HepG2 (cell line): ENCODE measurements at regions not wholly inside any gene's neighbourhood (a gene's known extent, or its start where the extent isn't known, plus 50 kb on each side); places are given as distances from the start of the nearest gene placed in this dataset.

ENCODE experiments used
- ATAC-seq: fragments of 200-7000 bp; cut with Tn5 transposase; 3 replicates; pipeline ENCODE4 v1.9.1; 2020; ENCODE audit warnings: mild to moderate bottlenecking, moderate library complexity
- BruUV-seq: library from RNA; stranded (reverse); fragments of 400-500 nt; replicated peaks from 2 replicates; lab custom pipeline; 2021; lab: Mats Ljungman, UMichigan
- CTCF ChIA-PET: fragments of 300-600 bp; formaldehyde crosslinking; extraction: SDS; loops from one replicate; lab custom pipeline; 2021; ENCODE audit warnings: low total read pairs, inconsistent platforms, low intra/inter-chr PET ratio; lab: Yijun Ruan, JAX
- POLR2A ChIA-PET: fragments of 350-600 bp; sonication (Branson Sonifier 250); formaldehyde crosslinking; loops from one replicate; lab custom pipeline; 2020; ENCODE audit warnings: antibody characterized with exemption, inconsistent platforms; lab: Yijun Ruan, JAX
- DNase-seq: peaks from one replicate; pipeline ENCODE4 v3.0.0-alpha.2; 2015; ENCODE audit warnings: low spot score
- FAIRE-seq: peaks from 3 replicates; lab custom pipeline; 2011; peaks lifted over from hg19 to GRCh38; lab: Jason Lieb, UNC
- H2AFZ ChIP-seq: one replicate; pipeline ENCODE4 v1.6.1; 2011; ENCODE audit warnings: low read length, inconsistent platforms
- H3K27ac ChIP-seq: fragments of 300-600 bp; 3 replicates; pipeline ENCODE4 v1.8.0; 2011; ENCODE audit warnings: mixed run types, mild to moderate bottlenecking, mixed read lengths, low read length, inconsistent platforms; ENCODE audit not compliant: insufficient read depth; ENCODE audit errors: extremely low read length
- H3K27me3 ChIP-seq, 2 experiments: fragments of 200-600 bp in 1 of 2; 2 replicates in 1 of 2; 3 replicates in 1 of 2; pipeline versions ENCODE4 v1.6.0 to v1.8.0; 2011; ENCODE audit warnings: low read length in 2 of 2, mild to moderate bottlenecking in 2 of 2, moderate library complexity in 2 of 2, inconsistent platforms in 1 of 2; ENCODE audit not compliant: insufficient read depth in 2 of 2, control insufficient read depth in 1 of 2
- H3K36me3 ChIP-seq, 2 experiments: fragments of 200-600 bp in 1 of 2; replicated peaks in 1 of 2; 2 replicates in 1 of 2; 3 replicates in 1 of 2; pipeline versions ENCODE4 v1.5.1 to v1.8.0; 2011; ENCODE audit warnings: low read length in 2 of 2, inconsistent platforms in 1 of 2; ENCODE audit not compliant: insufficient read depth in 2 of 2, control insufficient read depth in 1 of 2
- H3K4me1 ChIP-seq: 2 replicates; pipeline ENCODE4 v1.5.1; 2012; ENCODE audit warnings: low read length, inconsistent platforms; ENCODE audit not compliant: insufficient read depth
- H3K4me2 ChIP-seq: 2 replicates; pipeline ENCODE4 v1.6.0; 2011; ENCODE audit warnings: low read depth, low read length, inconsistent platforms
- H3K4me3 ChIP-seq, 3 experiments: fragments of 200-600 bp in 1 of 3; sonication (generic), shearing (Covaris generic) in 1 of 3; replicated peaks in 1 of 3; 2 replicates each; pipeline ENCODE4 v1.5.1; 2011 to 2016; ENCODE audit warnings: low read length in 3 of 3, inconsistent platforms in 2 of 3, low read depth in 2 of 3, mild to moderate bottlenecking in 2 of 3, control low read depth in 1 of 3, mixed read lengths in 1 of 3; ENCODE audit not compliant: insufficient read depth in 1 of 3
- H3K79me2 ChIP-seq: one replicate; pipeline ENCODE4 v1.6.1; 2011; ENCODE audit warnings: low read length, inconsistent platforms; ENCODE audit not compliant: insufficient read depth
- H3K9ac ChIP-seq: 2 replicates; pipeline ENCODE4 v1.6.0; 2011; ENCODE audit warnings: mild to moderate bottlenecking, low read depth, low read length, inconsistent platforms; ENCODE audit not compliant: insufficient read depth
- H3K9me3 ChIP-seq: 2 replicates; pipeline ENCODE4 v1.5.1; 2012; ENCODE audit warnings: mild to moderate bottlenecking, low read length
- H4K20me1 ChIP-seq: 2 replicates; pipeline ENCODE4 v1.6.0; 2011; ENCODE audit warnings: inconsistent platforms, mild to moderate bottlenecking, low read length, moderate library complexity; ENCODE audit not compliant: insufficient read depth
- FOXO4 ChIP-seq: sonication (generic); formaldehyde crosslinking; conservative IDR thresholded peaks from 2 replicates; pipeline ENCODE4 v1.8.1; 2023; ENCODE audit warnings: missing genetic modification reagents
- HBP1 ChIP-seq: IDR thresholded peaks from 2 replicates; pipeline ENCODE4 v1.6.1; 2016; ENCODE audit warnings: low read depth, control low read depth
- HNF4A ChIP-seq: sonication (generic); formaldehyde crosslinking; IDR thresholded peaks from 2 replicates; pipeline ENCODE4 v1.4.0; 2020; ENCODE audit warnings: missing genetic modification reagents
- JUND ChIP-seq: sonication (generic); formaldehyde crosslinking; IDR thresholded peaks from 2 replicates; pipeline ENCODE4 v1.8.0; 2022; ENCODE audit warnings: mild to moderate bottlenecking, missing genetic modification reagents
- KDM6A ChIP-seq: IDR thresholded peaks from 2 replicates; pipeline ENCODE4 v1.6.1; 2016; ENCODE audit warnings: low read depth
- MATR3 ChIP-seq: sonication (generic); formaldehyde crosslinking; IDR thresholded peaks from 2 replicates; pipeline ENCODE4 v1.4.0; 2020; ENCODE audit warnings: missing genetic modification reagents
- PHF20 ChIP-seq: sonication (generic); formaldehyde crosslinking; IDR thresholded peaks from 2 replicates; pipeline ENCODE4 v1.5.0; 2020; ENCODE audit warnings: mild to moderate bottlenecking, missing genetic modification reagents
- RELA ChIP-seq: sonication (generic); formaldehyde crosslinking; IDR thresholded peaks from 2 replicates; pipeline ENCODE4 v1.4.0; 2020; ENCODE audit warnings: missing genetic modification reagents
- ZEB1 ChIP-seq: IDR thresholded peaks from 2 replicates; pipeline ENCODE4 v1.6.1; 2012; ENCODE audit warnings: mild to moderate bottlenecking, low read depth, inconsistent platforms; ENCODE audit not compliant: insufficient replicate concordance
- ZNF12 ChIP-seq: sonication (generic); formaldehyde crosslinking; IDR thresholded peaks from 2 replicates; pipeline ENCODE4 v1.5.0; 2020; ENCODE audit warnings: missing genetic modification reagents
- ZNF30 ChIP-seq: sonication (generic); formaldehyde crosslinking; IDR thresholded peaks from 2 replicates; pipeline ENCODE4 v1.5.0; 2020; ENCODE audit warnings: mild to moderate bottlenecking, missing genetic modification reagents
- ZNF496 ChIP-seq: sonication (generic); formaldehyde crosslinking; IDR thresholded peaks from 2 replicates; pipeline ENCODE4 v1.8.1; 2023; ENCODE audit warnings: mild to moderate bottlenecking, moderate library complexity, missing genetic modification reagents; ENCODE audit not compliant: insufficient replicate concordance
- ZNF510 ChIP-seq: sonication (generic); formaldehyde crosslinking; IDR thresholded peaks from 2 replicates; pipeline ENCODE4 v1.4.0; 2020; ENCODE audit warnings: low read depth, mild to moderate bottlenecking, missing genetic modification reagents
- ZNF564 ChIP-seq: sonication (generic); formaldehyde crosslinking; IDR thresholded peaks from 2 replicates; pipeline ENCODE4 v1.8.1; 2023; ENCODE audit warnings: mild to moderate bottlenecking, missing genetic modification reagents
- ZNF687 ChIP-seq: sonication (generic); formaldehyde crosslinking; IDR thresholded peaks from 2 replicates; pipeline ENCODE4 v1.5.1; 2020; ENCODE audit warnings: mild to moderate bottlenecking, missing genetic modification reagents, moderate library complexity
- ZNF776 ChIP-seq: sonication (generic); formaldehyde crosslinking; IDR thresholded peaks from 2 replicates; pipeline ENCODE4 v1.4.0; 2020; ENCODE audit warnings: mild to moderate bottlenecking, missing genetic modification reagents
- WGBS: methylation state at CpG from one replicate; pipeline ENCODE4 v1.1.6; 2017; ENCODE audit warnings: low lambda C conversion rate; 5-methylcytosine and 5-hydroxymethylcytosine counted together
- in situ Hi-C: cut with HindIII; loops from 2 replicates; pipeline ENCODE4 v1.10.0; 2017; ENCODE audit warnings: low pct_unique_long_range_greater_than_20kb; ENCODE audit not compliant: extremely low pct_ligation_motif_present
- intact Hi-C: fragments of 100-400 bp; cut with micrococcal nuclease; formaldehyde crosslinking; loops from one replicate; pipeline ENCODE4 v1.10.0; 2022; ENCODE audit not compliant: unreplicated experiment
- TF ChIP-seq, protein P1 (sequence below): sonication (generic); formaldehyde crosslinking; IDR thresholded peaks from 2 replicates; pipeline ENCODE4 v1.4.0; 2020; ENCODE audit warnings: missing genetic modification reagents

GRCh38 chr3:150324788-150325187 lies 83.3 kb upstream of the TSC22D2 start (continued):
- no peak for TF ChIP-seq HBP1
- no peak for TF ChIP-seq MATR3 (CRISPR knock-in tag)
- TF ChIP-seq ZNF30, result no peak
- TF ChIP-seq HNF4A (CRISPR knock-in tag), result no peak
- no peak for TF ChIP-seq ZNF776 (CRISPR knock-in tag)
- no peak for TF ChIP-seq KDM6A (CRISPR knock-in tag)

- BruUV-seq, result no TSS peak
- H3K27ac ChIP-seq, result no peak overlapping the region
- DNase-seq, result no peak
- H2AFZ ChIP-seq, result no peak overlapping the region
- CTCF ChIA-PET, result no interaction called here
- H3K27me3 ChIP-seq, result peaks cover 0 to 11% of the 10 kb centered on the region in 2 experiments; a peak in 1 of 5 replicates
- no peak overlapping the region for H3K4me3 ChIP-seq
- no peaks in the 10 kb centered on the region for H3K4me1 ChIP-seq
- no peaks in the 10 kb centered on the region for H3K36me3 ChIP-seq
- intact Hi-C loops, result no loop called here
- FAIRE-seq, result no peak
- POLR2A ChIA-PET, result no interaction called here
- 39% methylated on average over 3 of the region's 3 CpGs for WGBS
- H3K9ac ChIP-seq, result no peak overlapping the region
- in situ Hi-C loops, result no loop called here
- no peaks in the 10 kb centered on the region for H3K9me3 ChIP-seq
- no peaks in the 10 kb centered on the region for H4K20me1 ChIP-seq
- no peak overlapping the region for H3K4me2 ChIP-seq
- H3K79me2 ChIP-seq, result no peaks in the 10 kb centered on the region
- ATAC-seq, result no peak
- TF ChIP-seq ZNF496, result no peak
- TF ChIP-seq FOXO4 (CRISPR knock-in tag), result no peak
- no peak for TF ChIP-seq ZNF510 (CRISPR knock-in tag)
- no peak for TF ChIP-seq ZNF687 (CRISPR knock-in tag)
- TF ChIP-seq RELA (CRISPR knock-in tag), result no peak
- TF ChIP-seq ZEB1, result no peak
- TF ChIP-seq, protein P1, sequence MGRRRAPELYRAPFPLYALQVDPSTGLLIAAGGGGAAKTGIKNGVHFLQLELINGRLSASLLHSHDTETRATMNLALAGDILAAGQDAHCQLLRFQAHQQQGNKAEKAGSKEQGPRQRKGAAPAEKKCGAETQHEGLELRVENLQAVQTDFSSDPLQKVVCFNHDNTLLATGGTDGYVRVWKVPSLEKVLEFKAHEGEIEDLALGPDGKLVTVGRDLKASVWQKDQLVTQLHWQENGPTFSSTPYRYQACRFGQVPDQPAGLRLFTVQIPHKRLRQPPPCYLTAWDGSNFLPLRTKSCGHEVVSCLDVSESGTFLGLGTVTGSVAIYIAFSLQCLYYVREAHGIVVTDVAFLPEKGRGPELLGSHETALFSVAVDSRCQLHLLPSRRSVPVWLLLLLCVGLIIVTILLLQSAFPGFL, result no peak
- TF ChIP-seq ZNF12 (CRISPR knock-in tag), result no peak
- no peak for TF ChIP-seq ZNF564
- no peak for TF ChIP-seq JUND
- TF ChIP-seq PHF20, result no peak
Measured at GRCh38 chr3:150324245-150324644, 83.9 kb upstream of the TSC22D2 start.
